ENCODE measurements at regions not wholly inside any gene's neighbourhood (a gene's known extent, or its start where the extent isn't known, plus 50 kb on each side); places are given as distances from the start of the nearest gene placed in this dataset.
A peak's percentile ranks its signal among the peaks of the same experiment; 100 is the strongest.

GRCh38 chr12:58067610-58068387 is 126.4 kb downstream of the ATP23 start:
- DNase-seq (ENCODE audit: missing footprints) (no peak), ATAC-seq (no peak)
- intact Hi-C loops (cut with DNase I), result no loop called here

GRCh38 chr12:58068706-58069105 is 127.3 kb downstream of the ATP23 start:
- intact Hi-C loops (cut with DNase I), result no loop called here

GRCh38 chr12:58069268-58069963 is 128.0 kb downstream of the ATP23 start:
- DNase-seq (ENCODE audit: missing footprints), result no peak
- no peak for ATAC-seq
- intact Hi-C loops (cut with DNase I), result no loop called here

More at GRCh38 chr12:58068706-58069105, 127.3 kb downstream of the ATP23 start:
- ATAC-seq (no peak), DNase-seq (ENCODE audit: missing footprints) (no peak)

- intact Hi-C loops (cut with DNase I), result no loop called here
- no peak for ATAC-seq
Observed at GRCh38 chr12:58071994-58072393, 130.6 kb downstream of the ATP23 start.

GRCh38 chr12:58074259-58074658 is 132.9 kb downstream of the ATP23 start:
- intact Hi-C loops (cut with DNase I), result no loop called here
- no peak for DNase-seq (ENCODE audit: missing footprints)
- no peak for ATAC-seq

More at GRCh38 chr12:58071994-58072393, 130.6 kb downstream of the ATP23 start:
- no peak for DNase-seq (ENCODE audit: missing footprints)

GRCh38 chr12:58079806-58080205 is 138.4 kb downstream of the ATP23 start:
- intact Hi-C loops (cut with DNase I), result no loop called here
- no peak for ATAC-seq
- no peak for DNase-seq (ENCODE audit: missing footprints)

GRCh38 chr12:58081488-58081887 is 140.1 kb downstream of the ATP23 start:
- ATAC-seq, result no peak

GRCh38 chr12:58082996-58083395 is 141.6 kb downstream of the ATP23 start:
- DNase-seq (ENCODE audit: missing footprints) (no peak), ATAC-seq (no peak)
- intact Hi-C loops (cut with DNase I), result no loop called here

More at GRCh38 chr12:58081488-58081887, 140.1 kb downstream of the ATP23 start:
- DNase-seq (ENCODE audit: missing footprints), result no peak
- intact Hi-C loops (cut with DNase I), result no loop called here

GRCh38 chr12:58086006-58086405 is 144.6 kb downstream of the ATP23 start:
- DNase-seq (ENCODE audit: missing footprints), result no peak
- intact Hi-C loops (cut with DNase I), result no loop called here
- no peak for ATAC-seq

GRCh38 chr12:58086930-58087329 is 145.6 kb downstream of the ATP23 start:
- intact Hi-C loops (cut with DNase I), result no loop called here
- DNase-seq (ENCODE audit: missing footprints) (no peak), ATAC-seq (peak; percentile 64)

GRCh38 chr12:58087423-58088127 is 146.2 kb downstream of the ATP23 start:
- peak; percentile 32 for ATAC-seq
- intact Hi-C loops (cut with DNase I), result no loop called here
- DNase-seq (ENCODE audit: missing footprints), result no peak

GRCh38 chr12:58089588-58089987 is 148.2 kb downstream of the ATP23 start:
- no peak for ATAC-seq
- intact Hi-C loops (cut with DNase I), result no loop called here

GRCh38 chr12:58090685-58091084 is 149.3 kb downstream of the ATP23 start:
- intact Hi-C loops (cut with DNase I), result no loop called here
- DNase-seq (ENCODE audit: missing footprints), result no peak
- ATAC-seq, result no peak

More at GRCh38 chr12:58089588-58089987, 148.2 kb downstream of the ATP23 start:
- DNase-seq (ENCODE audit: missing footprints), result no peak

GRCh38 chr12:58095002-58095401 is 153.6 kb downstream of the ATP23 start:
- intact Hi-C loops (cut with DNase I), result no loop called here
- ATAC-seq (no peak), DNase-seq (ENCODE audit: missing footprints) (no peak)

GRCh38 chr12:58097741-58098140 is 156.4 kb downstream of the ATP23 start:
- ATAC-seq (no peak), DNase-seq (ENCODE audit: missing footprints) (no peak)
- intact Hi-C loops (cut with DNase I), result no loop called here

- intact Hi-C loops (cut with DNase I), result no loop called here
- ATAC-seq (no peak), DNase-seq (ENCODE audit: missing footprints) (no peak)
Observed at GRCh38 chr12:58099476-58099875, 158.1 kb downstream of the ATP23 start.

- ATAC-seq, result peak; percentile 74
- DNase-seq (ENCODE audit: missing footprints), result no peak
- intact Hi-C loops (cut with DNase I), result loop anchor here (10.0 kb wide), 1 partner anchor 180 kb away; no protein-coding TSS in a partner anchor
Observed at GRCh38 chr12:58104351-58104755, 163.0 kb downstream of the ATP23 start.

GRCh38 chr12:58105225-58106119 is 164.1 kb downstream of the ATP23 start:
- DNase-seq (ENCODE audit: missing footprints) (no peak), ATAC-seq (peak; percentile 74)
- intact Hi-C loops (cut with DNase I), result loop anchor here (10.0 kb wide), 1 partner anchor 179 kb away; no protein-coding TSS in a partner anchor
